Lung (tissue), 11 donors: ENCODE measurements at regions not wholly inside any gene's neighbourhood (a gene's known extent, or its start where the extent isn't known, plus 50 kb on each side); places are given as distances from the start of the nearest gene placed in this dataset.

Experiments
- ATAC-seq: fragments of 200-7000 bp; cut with Tn5 transposase; one replicate; pipeline ENCODE4 v1.9.1; 2020; ENCODE audit warnings: moderate number of reproducible peaks; ENCODE audit not compliant: insufficient read depth, low FRiP score
- DNase-seq, 3 donors: peaks; one replicate each; pipeline ENCODE4 v3.0.0-alpha.2; 2013 to 2017
- H3K27ac ChIP-seq, 2 donors: one replicate each; pipeline ENCODE4 v1.5.1; 2013; ENCODE audit warnings: mild to moderate bottlenecking in 2 of 2, moderate library complexity in 2 of 2, control low read depth in 1 of 2, inconsistent platforms in 1 of 2, low read depth in 1 of 2, low read length in 1 of 2
- H3K27me3 ChIP-seq, 3 donors: one replicate each; pipeline ENCODE4 v1.5.1; 2013; ENCODE audit warnings: low read length in 2 of 3; ENCODE audit not compliant: control insufficient read depth in 3 of 3, insufficient read depth in 3 of 3
- H3K36me3 ChIP-seq, 4 donors: one replicate each; pipeline ENCODE4 v1.5.1; 2013; ENCODE audit warnings: low read length in 4 of 4, mild to moderate bottlenecking in 1 of 4, moderate library complexity in 1 of 4; ENCODE audit not compliant: control insufficient read depth in 4 of 4, insufficient read depth in 4 of 4
- H3K4me1 ChIP-seq, 5 donors: one replicate each; pipeline ENCODE4 v1.5.1; 2013; ENCODE audit warnings: low read length in 5 of 5, mild to moderate bottlenecking in 2 of 5, moderate library complexity in 1 of 5; ENCODE audit not compliant: control insufficient read depth in 5 of 5, insufficient read depth in 5 of 5
- H3K4me3 ChIP-seq: one replicate; pipeline ENCODE4 v1.5.1; 2013; ENCODE audit warnings: mild to moderate bottlenecking, control low read depth, moderate library complexity
- H3K9ac ChIP-seq, 2 donors: one replicate each; pipeline ENCODE4 v1.5.1; 2013; ENCODE audit warnings: low read length in 2 of 2, control low read depth in 1 of 2; ENCODE audit not compliant: insufficient read depth in 1 of 2
- H3K9me3 ChIP-seq, 4 donors: one replicate each; pipeline ENCODE4 v1.5.1; 2013; ENCODE audit warnings: low read length in 3 of 4, mild to moderate bottlenecking in 1 of 4, moderate library complexity in 1 of 4; ENCODE audit not compliant: control insufficient read depth in 4 of 4, insufficient read depth in 3 of 4
- WGBS, 2 donors: extraction: QIAGEN DNeasy Blood & Tissue Kit; methylation state at CpG; one replicate each; pipeline ENCODE4 v1.1.7; 2013; 5-methylcytosine and 5-hydroxymethylcytosine counted together
- TF ChIP-seq, protein P1 (sequence below): IDR thresholded peaks from 2 replicates; pipeline ENCODE4 v1.5.1; 2012; ENCODE audit warnings: mild to moderate bottlenecking; ENCODE audit errors: control extremely low read depth, extremely low read depth
- donor health status: control.
- donor health status: control.
- donor health status: Bipolar disorder and iron deficiency.
- donor health status: healthy.
- donor health status: DM: yes; HTN: yes; CAD: no.

GRCh38 chr10:43899224-43899959, 250.7 kb upstream of the ZNF32 start:
- DNase-seq, result no peak

GRCh38 chr10:43898592-43898991, 249.9 kb upstream of the ZNF32 start:
- Histone ChIP-seq H3K36me3 (no peaks in the 10 kb centered on the region), H3K27me3 (peaks cover 0 to 6% (median 0%) of the 10 kb centered on the region in 3 donors), H3K9me3 (peaks cover 0 to 3% (median 0%) of the 10 kb centered on the region in 4 donors), H3K4me1 (no peaks in the 10 kb centered on the region), H3K4me3 (no peak overlapping the region), H3K9ac (no peak overlapping the region), H3K27ac (no peak overlapping the region)
- DNase-seq (no peak), ATAC-seq (no peak)
- 95% methylated on average over 4 of the region's 4 CpGs for WGBS, 2 donors
- TF ChIP-seq, protein P1, sequence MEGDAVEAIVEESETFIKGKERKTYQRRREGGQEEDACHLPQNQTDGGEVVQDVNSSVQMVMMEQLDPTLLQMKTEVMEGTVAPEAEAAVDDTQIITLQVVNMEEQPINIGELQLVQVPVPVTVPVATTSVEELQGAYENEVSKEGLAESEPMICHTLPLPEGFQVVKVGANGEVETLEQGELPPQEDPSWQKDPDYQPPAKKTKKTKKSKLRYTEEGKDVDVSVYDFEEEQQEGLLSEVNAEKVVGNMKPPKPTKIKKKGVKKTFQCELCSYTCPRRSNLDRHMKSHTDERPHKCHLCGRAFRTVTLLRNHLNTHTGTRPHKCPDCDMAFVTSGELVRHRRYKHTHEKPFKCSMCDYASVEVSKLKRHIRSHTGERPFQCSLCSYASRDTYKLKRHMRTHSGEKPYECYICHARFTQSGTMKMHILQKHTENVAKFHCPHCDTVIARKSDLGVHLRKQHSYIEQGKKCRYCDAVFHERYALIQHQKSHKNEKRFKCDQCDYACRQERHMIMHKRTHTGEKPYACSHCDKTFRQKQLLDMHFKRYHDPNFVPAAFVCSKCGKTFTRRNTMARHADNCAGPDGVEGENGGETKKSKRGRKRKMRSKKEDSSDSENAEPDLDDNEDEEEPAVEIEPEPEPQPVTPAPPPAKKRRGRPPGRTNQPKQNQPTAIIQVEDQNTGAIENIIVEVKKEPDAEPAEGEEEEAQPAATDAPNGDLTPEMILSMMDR, result no peak

More at GRCh38 chr10:43899224-43899959, 250.7 kb upstream of the ZNF32 start:
- Histone ChIP-seq H3K4me1 (peaks cover 0 to 2% (median 0%) of the 10 kb centered on the region in 5 donors), H3K9me3 (peaks cover 0 to 3% (median 0%) of the 10 kb centered on the region in 4 donors), H3K4me3 (no peak overlapping the region), H3K27me3 (peaks cover 0 to 4% (median 0%) of the 10 kb centered on the region in 3 donors), H3K9ac (no peak overlapping the region), H3K36me3 (no peaks in the 10 kb centered on the region), H3K27ac (no peak overlapping the region)
- WGBS, 2 donors, result 43 to 66% methylated on average over 7 of the region's 7 CpGs
- TF ChIP-seq, protein P1, result no peak
- no peak for ATAC-seq

- Histone ChIP-seq H3K4me3 (no peak overlapping the region), H3K36me3 (no peaks in the 10 kb centered on the region), H3K9ac (no peak overlapping the region), H3K27me3 (peaks cover 0 to 5% (median 0%) of the 10 kb centered on the region in 3 donors), H3K9me3 (no peaks in the 10 kb centered on the region), H3K27ac (no peak overlapping the region), H3K4me1 (peaks cover 0 to 4% (median 1%) of the 10 kb centered on the region in 5 donors)
- TF ChIP-seq, protein P1, result no peak
- WGBS, 2 donors, result 83 to 90% methylated on average over 9 of the region's 9 CpGs
- ATAC-seq (no peak), DNase-seq (no peak)
These were observed 249.2 kb upstream of the ZNF32 start for GRCh38 chr10:43897765-43898419.
